Sigmoid colon (tissue), 6 donors: ENCODE measurements at regions not wholly inside any gene's neighbourhood (a gene's known extent, or its start where the extent isn't known, plus 50 kb on each side); places are given as distances from the start of the nearest gene placed in this dataset.

Experiments used
- DNase-seq: peaks from one replicate; pipeline ENCODE4 v3.0.0-alpha.2; 2019
- H3K27ac ChIP-seq, 4 donors: fragments of 200-600 bp; sonication (generic); one replicate each; pipeline ENCODE4 v1.5.1; 2016 to 2019; ENCODE audit warnings: mild to moderate bottlenecking in 1 of 4
- H3K27me3 ChIP-seq, 3 donors: fragments of 200-600 bp; sonication (generic); one replicate each; pipeline ENCODE4 v1.5.1; 2019; ENCODE audit warnings: mild to moderate bottlenecking in 1 of 3
- H3K36me3 ChIP-seq, 4 donors: fragments of 200-600 bp; sonication (generic); one replicate each; pipeline ENCODE4 v1.5.1; 2016 to 2019
- H3K4me1 ChIP-seq, 4 donors: fragments of 200-600 bp; sonication (generic); one replicate each; pipeline ENCODE4 v1.5.1; 2017 to 2019
- H3K4me3 ChIP-seq, 4 donors: fragments of 200-600 bp; sonication (generic); one replicate each; pipeline ENCODE4 v1.5.1; 2017 to 2019; ENCODE audit warnings: mild to moderate bottlenecking in 2 of 4, moderate library complexity in 1 of 4
- H3K9me3 ChIP-seq, 4 donors: fragments of 200-600 bp in 3 of 4; sonication (generic) in 3 of 4; one replicate each; pipeline versions ENCODE4 v1.5.1 to v1.6.1; 2013 to 2019
- CTCF ChIP-seq, 4 experiments: fragments of 450-650 bp in 3 of 4; fragments of 200-600 bp in 1 of 4; IDR thresholded peaks; one replicate each; pipeline ENCODE4 v1.5.1; 2016 to 2019; ENCODE audit warnings: antibody characterized with exemption in 4 of 4, mild to moderate bottlenecking in 3 of 4, moderate library complexity in 2 of 4
- EP300 ChIP-seq, 4 donors: sonication (generic); formaldehyde crosslinking; IDR thresholded peaks; one replicate each; pipeline ENCODE4 v1.6.1; 2017; ENCODE audit warnings: antibody characterized with exemption in 4 of 4
- POLR2A ChIP-seq, 2 donors: fragments of 450-650 bp; IDR thresholded peaks; one replicate each; pipeline ENCODE4 v1.6.1; 2016; ENCODE audit warnings: antibody characterized with exemption in 2 of 2, mild to moderate bottlenecking in 2 of 2, moderate library complexity in 2 of 2
- POLR2AphosphoS5 ChIP-seq, 4 donors: sonication (generic); formaldehyde crosslinking; IDR thresholded peaks; one replicate each; pipeline ENCODE4 v1.6.1; 2017; ENCODE audit warnings: antibody characterized with exemption in 4 of 4
- WGBS, 2 donors: extraction: QIAGEN DNeasy Blood & Tissue Kit; methylation state at CpG; one replicate each; pipeline ENCODE4 v1.1.7; 2013; 5-methylcytosine and 5-hydroxymethylcytosine counted together
- intact Hi-C: fragments of 100-400 bp; cut with DNase I; formaldehyde crosslinking; loops from one replicate; pipeline ENCODE4 v1.15.1; 2023
- donor health status: healthy with polysubstance abuse.
- donor health status: healthy.

GRCh38 chr5:66538531-66538930, 57.7 kb upstream of the MAST4 start:
- no peaks in the 10 kb centered on the region for H3K9me3 ChIP-seq
- no peaks in the 10 kb centered on the region for H3K4me1 ChIP-seq
- intact Hi-C loops, result no loop called here
- H3K27me3 ChIP-seq, result no peaks in the 10 kb centered on the region
- DNase-seq, result no peak
- no peak overlapping the region for H3K27ac ChIP-seq
- no peaks in the 10 kb centered on the region for H3K36me3 ChIP-seq
- WGBS, 2 donors, result 86 to 87% methylated on average over 3 of the region's 3 CpGs
- no peak overlapping the region for H3K4me3 ChIP-seq
- TF ChIP-seq CTCF (IDR thresholded peaks at IDR 0.05) (no peak), POLR2AphosphoS5 (IDR thresholded peaks at IDR 0.05) (no peak), EP300 (IDR thresholded peaks at IDR 0.05) (no peak)

- 53 to 59% methylated on average over 2 of the region's 2 CpGs for WGBS, 2 donors
- intact Hi-C loops, result no loop called here
These were observed 56.1 kb upstream of the MAST4 start for GRCh38 chr5:66540078-66540477.

GRCh38 chr5:66542711-66543110, 53.5 kb upstream of the MAST4 start:
- TF ChIP-seq POLR2AphosphoS5 (IDR thresholded peaks at IDR 0.05) (no peak), POLR2A (IDR thresholded peaks at IDR 0.05) (no peak), CTCF (IDR thresholded peaks at IDR 0.05) (no peak), EP300 (IDR thresholded peaks at IDR 0.05) (no peak)
- Histone ChIP-seq H3K4me3 (no peak overlapping the region), H3K9me3 (no peaks in the 10 kb centered on the region), H3K36me3 (no peaks in the 10 kb centered on the region), H3K4me1 (no peaks in the 10 kb centered on the region), H3K27ac (no peak overlapping the region), H3K27me3 (no peaks in the 10 kb centered on the region)
- DNase-seq, result no peak
- intact Hi-C loops, result no loop called here

More at GRCh38 chr5:66540078-66540477, 56.1 kb upstream of the MAST4 start:
- no peak for TF ChIP-seq CTCF (IDR thresholded peaks at IDR 0.05)
- TF ChIP-seq EP300 (IDR thresholded peaks at IDR 0.05), result no peak
- TF ChIP-seq POLR2A (IDR thresholded peaks at IDR 0.05), result no peak
- no peak for TF ChIP-seq POLR2AphosphoS5 (IDR thresholded peaks at IDR 0.05)
- DNase-seq, result no peak
- Histone ChIP-seq H3K4me3 (no peak overlapping the region), H3K27ac (no peak overlapping the region), H3K4me1 (no peaks in the 10 kb centered on the region), H3K36me3 (no peaks in the 10 kb centered on the region), H3K27me3 (no peaks in the 10 kb centered on the region), H3K9me3 (no peaks in the 10 kb centered on the region)
